ENCODE measurements at regions not wholly inside any gene's neighbourhood (a gene's known extent, or its start where the extent isn't known, plus 50 kb on each side); places are given as distances from the start of the nearest gene placed in this dataset.
"Not testable (repeated sequence)": the region's sequence is repeated elsewhere in the genome, so short reads cannot be mapped to it uniquely, and the experiment has no call there.

DNA sequence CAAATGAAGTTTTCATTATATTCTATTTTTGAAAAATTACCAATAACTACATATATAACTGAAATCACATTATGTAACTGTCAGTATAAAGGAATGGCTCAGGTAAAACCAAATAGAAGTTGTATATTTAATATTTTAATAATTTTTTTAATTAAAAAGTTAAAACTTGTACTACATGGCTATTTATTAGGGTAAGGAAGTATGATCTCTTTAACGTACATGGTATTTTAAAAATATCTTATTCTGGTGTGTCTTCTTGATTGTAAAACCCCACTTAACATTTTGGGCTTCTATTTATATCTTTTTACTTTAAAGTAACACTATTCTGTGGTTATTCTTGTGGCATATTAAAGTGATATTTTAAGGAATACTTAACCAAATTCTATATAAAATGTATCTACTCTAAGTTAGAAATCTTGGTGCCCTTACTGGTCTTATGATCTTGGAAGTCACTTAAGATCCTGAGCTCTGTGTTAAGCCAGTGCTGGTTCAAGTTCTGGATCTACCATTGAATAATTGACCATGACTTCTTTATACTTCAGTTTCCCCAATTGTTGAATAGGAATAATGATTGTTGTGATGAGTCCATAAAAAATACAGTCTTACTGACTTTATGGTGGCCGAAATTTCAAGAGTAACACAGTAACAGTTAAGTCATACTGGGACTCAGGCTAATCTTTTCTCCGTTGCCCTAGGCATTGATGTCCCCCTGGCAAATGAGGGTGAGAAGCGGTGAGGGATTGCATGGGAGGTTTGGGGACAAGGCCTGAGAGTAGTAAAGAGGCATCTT, 97.1 kb upstream of the TPTE start:
- TF ChIP-seq, protein P1, sequence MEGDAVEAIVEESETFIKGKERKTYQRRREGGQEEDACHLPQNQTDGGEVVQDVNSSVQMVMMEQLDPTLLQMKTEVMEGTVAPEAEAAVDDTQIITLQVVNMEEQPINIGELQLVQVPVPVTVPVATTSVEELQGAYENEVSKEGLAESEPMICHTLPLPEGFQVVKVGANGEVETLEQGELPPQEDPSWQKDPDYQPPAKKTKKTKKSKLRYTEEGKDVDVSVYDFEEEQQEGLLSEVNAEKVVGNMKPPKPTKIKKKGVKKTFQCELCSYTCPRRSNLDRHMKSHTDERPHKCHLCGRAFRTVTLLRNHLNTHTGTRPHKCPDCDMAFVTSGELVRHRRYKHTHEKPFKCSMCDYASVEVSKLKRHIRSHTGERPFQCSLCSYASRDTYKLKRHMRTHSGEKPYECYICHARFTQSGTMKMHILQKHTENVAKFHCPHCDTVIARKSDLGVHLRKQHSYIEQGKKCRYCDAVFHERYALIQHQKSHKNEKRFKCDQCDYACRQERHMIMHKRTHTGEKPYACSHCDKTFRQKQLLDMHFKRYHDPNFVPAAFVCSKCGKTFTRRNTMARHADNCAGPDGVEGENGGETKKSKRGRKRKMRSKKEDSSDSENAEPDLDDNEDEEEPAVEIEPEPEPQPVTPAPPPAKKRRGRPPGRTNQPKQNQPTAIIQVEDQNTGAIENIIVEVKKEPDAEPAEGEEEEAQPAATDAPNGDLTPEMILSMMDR (conservative IDR thresholded peaks at IDR 0.05; ENCODE audit: low read depth, low read length), result not testable (repeated sequence)
- not testable (repeated sequence) for TF ChIP-seq CHD1 (IDR thresholded peaks at IDR 0.05; ENCODE audit: low read depth, low read length); POLR2A (IDR thresholded peaks at IDR 0.05; ENCODE audit: low read depth, low read length); MAZ (IDR thresholded peaks at IDR 0.05; ENCODE audit: borderline replicate concordance, low read depth, low read length)

Measured in IMR-90 (cell line).